ENCODE measurements at regions not wholly inside any gene's neighbourhood (a gene's known extent, or its start where the extent isn't known, plus 50 kb on each side); places are given as distances from the start of the nearest gene placed in this dataset.
"Not testable (repeated sequence)": the region's sequence is repeated elsewhere in the genome, so short reads cannot be mapped to it uniquely, and the experiment has no call there.

- no peak for DNase-seq (ENCODE audit: low spot score)
These were observed 220.0 kb upstream of the SEMA3C start for GRCh38 chr7:81138870-81139269.

GRCh38 chr7:81135324-81135723 lies 216.5 kb upstream of the SEMA3C start:
- no peak for DNase-seq (ENCODE audit: low spot score)

DNA sequence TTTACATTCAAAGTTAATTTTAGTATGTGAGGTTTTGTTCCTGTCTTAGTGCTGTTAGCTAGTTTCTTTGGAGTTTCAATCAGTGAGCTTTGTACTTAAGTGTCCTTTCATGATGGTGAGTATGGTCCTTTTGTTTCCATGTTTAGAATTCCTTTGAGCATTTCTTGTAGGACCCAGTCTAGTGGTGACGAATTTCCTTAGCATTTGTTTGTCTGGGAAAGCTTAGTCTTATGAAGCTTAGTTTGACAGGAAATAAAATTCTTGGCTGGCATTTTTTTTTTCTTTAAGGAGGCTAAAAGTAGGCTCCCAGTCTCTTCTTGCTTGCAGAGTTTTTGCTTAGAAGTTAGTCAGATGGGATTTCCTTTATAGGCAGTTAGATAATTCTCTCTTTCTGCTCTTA lies 209.2 kb upstream of the SEMA3C start:
- DNase-seq (ENCODE audit: low spot score), result no peak

DNA sequence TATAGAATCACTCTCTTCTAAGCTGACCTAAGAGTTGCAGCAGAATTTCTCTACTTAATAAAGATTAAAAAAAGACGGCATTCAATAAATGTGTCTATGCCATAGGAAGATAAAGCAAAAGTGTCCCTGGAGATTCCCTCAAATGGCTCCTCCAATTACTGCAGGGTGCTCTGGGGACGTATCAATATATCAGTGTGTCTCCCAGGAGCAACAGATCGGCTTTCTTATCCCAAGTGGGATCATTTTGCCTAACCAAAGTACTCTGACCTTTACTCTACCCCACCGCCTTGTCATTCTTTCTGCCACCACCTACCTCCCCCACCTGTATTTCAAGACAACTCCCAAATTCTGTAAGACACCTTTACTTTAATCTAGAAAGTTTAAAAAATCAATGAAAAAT lies 202.0 kb upstream of the SEMA3C start:
- DNase-seq (ENCODE audit: low spot score), result peak; percentile 12

GRCh38 chr7:81120111-81120510 lies 201.3 kb upstream of the SEMA3C start:
- no peak for DNase-seq (ENCODE audit: low spot score)

DNA sequence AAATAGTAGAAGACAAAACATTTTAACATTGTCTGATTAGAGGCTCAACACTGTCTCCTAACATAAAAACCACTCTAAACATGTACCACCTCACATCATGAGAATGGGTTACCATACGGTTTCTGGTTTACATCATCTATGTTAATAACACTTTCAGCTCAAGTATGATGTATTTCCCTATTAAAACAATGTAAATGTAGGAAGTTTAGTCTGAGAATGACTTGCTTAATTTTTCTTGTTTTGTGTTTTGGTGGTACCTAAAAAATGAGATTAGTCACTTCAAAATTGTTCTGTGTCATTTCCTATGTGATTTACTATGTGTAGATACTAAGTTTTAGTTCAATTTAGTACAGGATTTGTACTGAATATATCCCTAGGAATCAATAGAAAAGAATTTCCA lies 195.8 kb upstream of the SEMA3C start:
- DNase-seq (ENCODE audit: low spot score), result no peak

DNA sequence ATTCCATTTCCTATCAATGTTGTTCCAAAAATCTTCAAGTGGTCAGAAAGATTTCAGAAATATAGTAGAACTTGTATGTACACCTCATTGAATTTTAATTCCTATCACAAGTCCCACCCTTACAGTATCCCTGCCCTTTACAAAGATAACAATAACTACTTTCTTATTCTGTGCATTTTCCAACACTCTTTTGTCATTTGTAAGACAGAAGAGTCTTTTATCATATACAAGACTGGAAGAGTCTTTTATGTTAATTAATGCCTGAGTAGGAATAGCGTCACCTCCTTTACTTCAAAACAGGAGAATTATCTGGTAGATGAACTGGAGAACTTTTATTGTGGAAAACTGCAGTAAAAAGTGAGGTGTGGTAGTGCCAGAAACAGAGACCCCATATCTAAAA lies 193.9 kb upstream of the SEMA3C start:
- no peak for DNase-seq (ENCODE audit: low spot score)

GRCh38 chr7:81111781-81112540 lies 193.1 kb upstream of the SEMA3C start:
- no peak for DNase-seq (ENCODE audit: low spot score)

GRCh38 chr7:81111358-81111757 lies 192.5 kb upstream of the SEMA3C start:
- no peak for DNase-seq (ENCODE audit: low spot score)

DNA sequence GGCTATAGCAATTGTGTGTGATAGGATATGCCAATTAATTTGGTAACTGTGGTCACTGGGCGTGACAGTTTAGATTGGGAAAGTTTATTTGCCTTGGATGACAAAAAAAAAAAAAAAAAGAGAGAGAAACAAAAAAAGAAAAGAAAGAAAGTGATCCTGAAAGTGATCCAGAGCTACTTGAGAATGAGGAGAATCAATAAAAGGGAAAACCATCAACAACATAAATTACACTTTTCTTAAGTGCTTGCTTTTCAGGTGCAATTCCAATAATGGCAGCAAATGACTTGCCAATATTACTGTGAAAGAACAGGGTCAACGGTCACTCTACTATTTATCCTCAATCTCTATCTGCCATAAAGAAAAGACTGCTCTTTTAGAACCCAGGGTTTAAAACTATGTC lies 191.8 kb upstream of the SEMA3C start:
- DNase-seq (ENCODE audit: low spot score), result no peak

DNA sequence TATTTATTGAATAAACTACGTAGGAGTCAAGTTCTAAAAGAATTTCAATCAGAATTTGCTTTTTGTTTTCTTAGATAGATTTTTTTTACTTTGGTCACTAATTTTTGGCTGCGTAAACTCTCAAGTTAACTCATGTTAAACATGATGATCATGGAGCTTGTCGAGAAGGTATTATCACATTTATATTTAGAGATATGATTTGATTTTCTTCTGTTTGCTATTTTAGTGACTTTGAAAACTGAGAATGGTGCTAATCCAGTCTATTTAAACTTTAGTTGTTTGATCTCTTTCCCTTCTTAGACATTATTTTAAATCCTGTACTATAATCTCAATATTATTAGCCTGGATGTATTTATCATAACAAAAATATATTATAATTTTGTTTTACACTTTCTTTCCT lies 179.4 kb upstream of the SEMA3C start:
- no peak for DNase-seq (ENCODE audit: low spot score)

- no peak for DNase-seq (ENCODE audit: low spot score)
These were observed 176.1 kb upstream of the SEMA3C start for GRCh38 chr7:81094952-81095351.

GRCh38 chr7:81081616-81082015 lies 162.8 kb upstream of the SEMA3C start:
- DNase-seq (ENCODE audit: low spot score), result no peak

GRCh38 chr7:81080553-81080952 lies 161.7 kb upstream of the SEMA3C start:
- DNase-seq (ENCODE audit: low spot score), result no peak

DNA sequence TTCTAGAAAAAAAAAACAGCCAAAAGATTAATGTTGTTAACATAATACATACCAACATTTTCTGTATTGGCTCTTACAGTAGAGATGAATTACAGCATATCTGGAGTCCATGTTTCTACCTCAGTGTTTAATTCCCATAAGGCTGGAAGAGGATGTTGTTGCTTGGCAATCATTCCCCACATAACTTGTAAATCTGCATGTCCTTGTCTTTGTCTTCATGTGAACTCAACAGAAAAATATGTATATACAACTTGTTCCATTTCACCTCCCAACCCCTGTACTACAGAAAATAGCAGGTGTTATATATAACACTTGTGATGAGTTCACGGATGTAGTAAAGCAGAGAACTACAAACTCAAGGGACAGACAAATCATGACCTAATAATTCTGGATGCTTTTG lies 160.9 kb upstream of the SEMA3C start:
- no peak for DNase-seq (ENCODE audit: low spot score)

DNA sequence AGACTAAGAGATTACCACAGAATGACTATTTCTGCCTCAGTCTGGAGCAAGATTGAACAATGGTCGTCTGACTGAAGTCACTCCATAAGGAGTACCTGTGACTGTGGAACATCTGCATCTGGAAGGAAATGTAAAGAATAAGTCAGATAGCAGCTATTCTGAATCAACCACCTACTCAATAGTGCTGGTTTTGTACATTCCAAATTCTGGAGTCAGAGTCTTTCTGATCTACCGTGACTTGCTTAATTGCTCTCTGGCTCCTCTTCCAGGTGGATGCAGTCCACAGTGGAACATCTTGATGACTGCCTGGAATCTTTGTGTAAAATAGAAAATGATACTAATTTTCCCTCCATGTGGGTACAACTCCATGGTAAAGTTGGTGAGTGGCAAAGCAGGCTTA lies 156.3 kb upstream of the SEMA3C start:
- no peak for DNase-seq (ENCODE audit: low spot score)

GRCh38 chr7:81074406-81074805 lies 155.6 kb upstream of the SEMA3C start:
- DNase-seq (ENCODE audit: low spot score), result no peak

GRCh38 chr7:81073931-81074251 lies 155.0 kb upstream of the SEMA3C start:
- DNase-seq (ENCODE audit: low spot score), result no peak

DNA sequence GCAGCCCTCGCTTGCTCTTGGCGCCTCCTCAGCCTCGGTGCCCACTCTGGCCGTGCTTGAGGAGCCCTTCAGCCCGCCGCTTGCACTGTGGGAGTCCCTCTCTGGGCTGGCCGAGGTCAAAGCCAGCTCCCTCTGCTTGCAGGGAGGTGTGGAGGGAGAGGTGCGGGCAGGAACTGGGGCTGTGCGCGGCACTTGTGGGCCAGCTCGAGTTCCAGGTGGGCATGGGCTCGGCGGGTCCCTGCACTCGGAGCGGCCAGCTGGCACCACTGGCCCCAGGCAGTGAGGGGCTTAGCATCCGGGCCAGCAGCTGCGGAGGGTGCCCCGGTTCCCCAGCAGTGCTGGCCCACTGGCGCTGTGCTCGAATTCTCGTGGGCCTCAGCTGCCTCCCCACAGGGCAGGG lies 152.1 kb upstream of the SEMA3C start:
- no peak for DNase-seq (ENCODE audit: low spot score)

- DNase-seq (ENCODE audit: low spot score), result no peak
These were observed 147.9 kb upstream of the SEMA3C start for GRCh38 chr7:81066797-81067196.

GRCh38 chr7:81064426-81064825 lies 145.6 kb upstream of the SEMA3C start:
- DNase-seq (ENCODE audit: low spot score), result no peak

DNA sequence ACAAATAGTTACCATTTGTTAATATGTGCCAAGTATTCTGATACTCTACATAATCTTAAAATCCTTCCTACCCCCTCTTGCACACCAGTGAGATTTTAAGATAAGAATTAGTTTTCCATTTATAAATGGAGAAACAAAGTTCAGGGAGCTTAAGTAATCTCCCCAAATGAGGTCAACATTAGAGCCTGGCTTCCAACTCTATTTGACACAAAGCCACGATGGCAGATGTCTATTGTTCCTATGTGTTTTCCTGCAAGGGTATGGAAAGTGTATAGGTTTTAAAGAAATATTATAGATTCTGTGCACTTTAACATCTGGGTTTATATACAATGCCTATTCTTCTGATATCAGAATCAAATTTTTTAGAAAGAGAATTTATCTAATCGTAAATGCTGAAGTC lies 143.9 kb upstream of the SEMA3C start:
- DNase-seq (ENCODE audit: low spot score), result no peak

DNA sequence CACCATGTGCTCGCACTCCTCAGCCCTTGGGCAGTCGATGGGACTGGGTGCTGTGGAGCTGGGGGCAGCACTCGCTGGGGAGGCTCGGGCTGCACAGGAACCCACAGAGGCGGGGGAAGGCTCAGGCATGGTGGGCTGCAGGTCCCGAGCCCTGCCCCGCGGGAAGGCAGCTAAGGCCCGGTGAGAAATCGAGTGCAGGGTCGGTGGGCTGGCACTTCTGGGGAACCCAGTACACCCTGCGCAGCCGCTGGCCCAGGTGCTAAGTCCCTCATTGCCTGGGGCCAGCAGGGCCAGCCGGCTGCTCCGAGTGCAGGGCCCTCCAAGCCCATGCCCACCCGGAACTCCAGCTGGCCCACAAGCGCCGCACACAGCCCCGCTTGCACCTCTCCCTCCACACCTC lies 138.6 kb upstream of the SEMA3C start:
- not testable (repeated sequence) for DNase-seq (ENCODE audit: low spot score)

- DNase-seq (ENCODE audit: low spot score), result no peak
These were observed 134.8 kb upstream of the SEMA3C start for GRCh38 chr7:81053623-81054022.
